Esophagus squamous epithelium (tissue), 4 donors: ENCODE measurements at regions not wholly inside any gene's neighbourhood (a gene's known extent, or its start where the extent isn't known, plus 50 kb on each side); places are given as distances from the start of the nearest gene placed in this dataset.

Experiments used
- POLR2A ChIP-seq, 4 donors: fragments of 450-650 bp; IDR thresholded peaks; one replicate each; pipeline ENCODE4 v1.6.1; 2017; ENCODE audit warnings: antibody characterized with exemption in 4 of 4, mild to moderate bottlenecking in 4 of 4, moderate library complexity in 3 of 4
- TF ChIP-seq, protein P1 (sequence below), 6 experiments: fragments of 450-650 bp in 4 of 6; fragments of 200-600 bp in 2 of 6; sonication (generic) in 2 of 6; IDR thresholded peaks; one replicate each; pipeline ENCODE4 v1.5.1; 2016 to 2019; ENCODE audit warnings: antibody characterized with exemption in 6 of 6, mild to moderate bottlenecking in 4 of 6, moderate library complexity in 4 of 6

DNA sequence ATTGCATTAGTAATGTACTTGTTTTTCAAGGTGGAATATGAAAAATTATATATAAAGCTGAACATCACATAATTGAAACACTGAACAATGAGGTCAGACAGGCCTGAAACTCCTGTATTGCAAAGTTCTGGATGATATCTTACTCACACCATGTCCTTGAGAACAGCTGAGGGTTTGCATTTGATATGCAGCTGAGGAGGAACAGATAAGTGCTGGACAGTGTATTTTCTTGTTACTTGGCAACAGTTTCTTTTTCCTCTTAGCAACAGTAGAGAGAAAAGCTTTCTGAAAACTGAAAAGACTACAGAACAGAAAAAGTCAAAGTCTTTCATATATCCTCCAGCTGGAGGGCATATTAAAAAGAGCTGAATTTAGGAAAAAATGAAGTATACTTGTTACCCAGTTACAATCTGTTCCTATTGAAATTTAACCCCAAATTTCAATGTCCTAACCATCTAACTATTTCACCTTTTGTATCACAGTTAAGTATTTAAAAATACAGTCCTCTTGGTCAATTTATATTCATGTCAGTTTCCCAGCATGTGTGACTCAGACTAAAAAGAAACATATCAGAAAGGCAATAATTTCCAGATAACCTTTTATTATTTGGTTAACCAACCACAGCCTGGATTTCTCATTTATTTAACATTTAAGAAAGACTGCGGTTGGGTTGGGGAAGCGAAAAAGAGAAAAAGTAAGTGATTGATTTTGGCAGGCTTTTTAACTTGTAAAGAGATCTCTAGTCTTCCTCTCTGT, 733.0 kb upstream of the DPPA4 start:
- TF ChIP-seq, protein P1, sequence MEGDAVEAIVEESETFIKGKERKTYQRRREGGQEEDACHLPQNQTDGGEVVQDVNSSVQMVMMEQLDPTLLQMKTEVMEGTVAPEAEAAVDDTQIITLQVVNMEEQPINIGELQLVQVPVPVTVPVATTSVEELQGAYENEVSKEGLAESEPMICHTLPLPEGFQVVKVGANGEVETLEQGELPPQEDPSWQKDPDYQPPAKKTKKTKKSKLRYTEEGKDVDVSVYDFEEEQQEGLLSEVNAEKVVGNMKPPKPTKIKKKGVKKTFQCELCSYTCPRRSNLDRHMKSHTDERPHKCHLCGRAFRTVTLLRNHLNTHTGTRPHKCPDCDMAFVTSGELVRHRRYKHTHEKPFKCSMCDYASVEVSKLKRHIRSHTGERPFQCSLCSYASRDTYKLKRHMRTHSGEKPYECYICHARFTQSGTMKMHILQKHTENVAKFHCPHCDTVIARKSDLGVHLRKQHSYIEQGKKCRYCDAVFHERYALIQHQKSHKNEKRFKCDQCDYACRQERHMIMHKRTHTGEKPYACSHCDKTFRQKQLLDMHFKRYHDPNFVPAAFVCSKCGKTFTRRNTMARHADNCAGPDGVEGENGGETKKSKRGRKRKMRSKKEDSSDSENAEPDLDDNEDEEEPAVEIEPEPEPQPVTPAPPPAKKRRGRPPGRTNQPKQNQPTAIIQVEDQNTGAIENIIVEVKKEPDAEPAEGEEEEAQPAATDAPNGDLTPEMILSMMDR (IDR thresholded peaks at IDR 0.05), result no peak
- no peak for TF ChIP-seq POLR2A (IDR thresholded peaks at IDR 0.05)
